HCT116 (cell line): ENCODE measurements at regions not wholly inside any gene's neighbourhood (a gene's known extent, or its start where the extent isn't known, plus 50 kb on each side); places are given as distances from the start of the nearest gene placed in this dataset.

Experiments
- ATAC-seq: fragments of 200-7000 bp; cut with Tn5 transposase; 2 replicates; pipeline ENCODE4 v1.9.1; 2020; ENCODE audit warnings: mild to moderate bottlenecking, moderate library complexity
- BruUV-seq: library from RNA; stranded (reverse); fragments of 400-500 nt; replicated peaks from 2 replicates; lab custom pipeline; 2021; lab: Mats Ljungman, UMichigan
- CTCF ChIA-PET: fragments of 300-600 bp; sonication (Branson Sonifier 250); formaldehyde crosslinking; loops from one replicate; lab custom pipeline; 2021; ENCODE audit warnings: antibody characterized with exemption; lab: Charles Lee
- POLR2A ChIA-PET: fragments of 300-600, 350-600 bp; sonication (Branson Sonifier 250); formaldehyde crosslinking; loops from one replicate; lab custom pipeline; 2021; ENCODE audit warnings: antibody characterized with exemption; lab: Charles Lee
- RAD21 ChIA-PET, 2 experiments: fragments of 300-600 bp; sonication (Branson Sonifier 250); formaldehyde crosslinking; loops; one replicate each; lab custom pipeline; 2023; ENCODE audit warnings: low total read pairs in 2 of 2; ENCODE audit not compliant: uncharacterized antibody in 2 of 2, unreplicated experiment in 2 of 2, low non-redundant PET in 1 of 2; lab: Charles Lee
- DNase-seq: peaks from one replicate; pipeline ENCODE4 v3.0.0-alpha.2; 2010; ENCODE audit warnings: low read depth, low spot score
- H2AFZ ChIP-seq: fragments of 200-600 bp; shearing (Covaris generic), sonication (generic); 2 replicates; pipeline ENCODE4 v1.6.1; 2017; ENCODE audit warnings: low read depth, mixed run types, mixed read lengths, antibody characterized with exemption, low read length; ENCODE audit not compliant: poor library complexity, severe bottlenecking
- H3K27ac ChIP-seq: 2 replicates; pipeline ENCODE4 v1.5.1; 2012; ENCODE audit warnings: low read depth, low read length
- H3K27me3 ChIP-seq: fragments of 200-600 bp; sonication (generic); 2 replicates; pipeline ENCODE4 v1.6.1; 2016; ENCODE audit warnings: mixed run types, low read length, mixed read lengths; ENCODE audit not compliant: insufficient read depth
- H3K36me3 ChIP-seq, 2 experiments: fragments of 200-500 bp in 1 of 2; fragments of 200-600 bp in 1 of 2; sonication (Bioruptor generic) in 1 of 2; sonication (generic) in 1 of 2; 2 replicates each; pipeline versions ENCODE4 v1.5.1 to v1.6.1; 2014 to 2016; ENCODE audit warnings: low read length in 2 of 2, inconsistent platforms in 1 of 2, mixed read lengths in 1 of 2, mixed run types in 1 of 2; ENCODE audit not compliant: insufficient read depth in 2 of 2, control insufficient read depth in 1 of 2
- H3K4me1 ChIP-seq, 2 experiments: fragments of 200-600 bp in 1 of 2; sonication (generic) in 1 of 2; 2 replicates each; pipeline versions ENCODE4 v1.5.1 to v1.6.1; 2012 to 2017; ENCODE audit warnings: low read length in 2 of 2, inconsistent platforms in 1 of 2, mild to moderate bottlenecking in 1 of 2, mixed read lengths in 1 of 2, mixed run types in 1 of 2, moderate library complexity in 1 of 2; ENCODE audit not compliant: insufficient read depth in 2 of 2, control insufficient read depth in 1 of 2
- H3K4me2 ChIP-seq: fragments of 200-600 bp; sonication (generic); 2 replicates; pipeline ENCODE4 v1.6.1; 2017; ENCODE audit warnings: mixed run types, low read length, mixed read lengths
- H3K4me3 ChIP-seq, 2 experiments: fragments of 200-600 bp in 1 of 2; sonication (generic) in 1 of 2; replicated peaks in 1 of 2; 2 replicates each; pipeline ENCODE4 v1.5.1; 2011 to 2016; ENCODE audit warnings: low read length in 2 of 2, control low read depth in 1 of 2, low read depth in 1 of 2, mild to moderate bottlenecking in 1 of 2, mixed read lengths in 1 of 2, mixed run types in 1 of 2
- H3K79me2 ChIP-seq: fragments of 200-600 bp; sonication (generic); 2 replicates; pipeline ENCODE4 v1.6.1; 2017; ENCODE audit warnings: mild to moderate bottlenecking, mixed run types, low read length, moderate library complexity, mixed read lengths; ENCODE audit not compliant: insufficient read depth
- H3K9ac ChIP-seq: fragments of 200-600 bp; sonication (generic); 2 replicates; pipeline ENCODE4 v1.6.1; 2016; ENCODE audit warnings: low read length, mixed read lengths
- H3K9me2 ChIP-seq: fragments of 200-600 bp; sonication (generic), shearing (Covaris generic); 2 replicates; pipeline ENCODE4 v1.6.1; 2017; ENCODE audit warnings: mixed run types, mild to moderate bottlenecking, moderate library complexity; ENCODE audit not compliant: insufficient read depth
- H3K9me3 ChIP-seq, 2 experiments: fragments of 200-500 bp in 1 of 2; fragments of 200-600 bp in 1 of 2; sonication (Bioruptor generic) in 1 of 2; sonication (generic) in 1 of 2; 2 replicates each; pipeline ENCODE4 v1.6.1; 2014 to 2017; ENCODE audit warnings: low read length in 2 of 2, mixed read lengths in 2 of 2, inconsistent platforms in 1 of 2, low read depth in 1 of 2, mild to moderate bottlenecking in 1 of 2, mixed run types in 1 of 2, moderate library complexity in 1 of 2; ENCODE audit not compliant: control insufficient read depth in 1 of 2, insufficient read depth in 1 of 2
- H4K20me1 ChIP-seq: fragments of 200-600 bp; sonication (generic), shearing (Covaris generic); 2 replicates; pipeline ENCODE4 v1.6.1; 2017; ENCODE audit warnings: mixed run types, mild to moderate bottlenecking, moderate library complexity; ENCODE audit not compliant: insufficient read depth
- CBX3 ChIP-seq: IDR thresholded peaks from 2 replicates; pipeline ENCODE4 v1.6.1; 2012; ENCODE audit warnings: low read depth
- CEBPB ChIP-seq: IDR thresholded peaks from 2 replicates; pipeline ENCODE4 v1.6.1; 2012; ENCODE audit warnings: low read depth
- EGR1 ChIP-seq: IDR thresholded peaks from 2 replicates; pipeline ENCODE4 v1.6.1; 2012; ENCODE audit warnings: low read depth
- ELF1 ChIP-seq: IDR thresholded peaks from 2 replicates; pipeline ENCODE4 v1.6.1; 2012; ENCODE audit warnings: low read depth, borderline replicate concordance
- EZH2phosphoT487 ChIP-seq: fragments of 200-600 bp; IDR thresholded peaks from 2 replicates; pipeline ENCODE4 v1.6.1; 2018; ENCODE audit warnings: antibody characterized with exemption, borderline replicate concordance
- JUND ChIP-seq: IDR thresholded peaks from 2 replicates; pipeline ENCODE4 v1.6.1; 2012
- RAD21 ChIP-seq: IDR thresholded peaks from 2 replicates; pipeline ENCODE4 v1.6.1; 2012; ENCODE audit warnings: low read depth, mild to moderate bottlenecking
- SRF ChIP-seq: IDR thresholded peaks from 2 replicates; pipeline ENCODE4 v1.6.1; 2012; ENCODE audit warnings: low read depth
- ZFX ChIP-seq: fragments of 450-650 bp; IDR thresholded peaks from 2 replicates; pipeline ENCODE4 v1.6.1; 2017
- intact Hi-C: fragments of 100-400 bp; cut with micrococcal nuclease; formaldehyde crosslinking; loops from 2 replicates; pipeline ENCODE4 v1.10.0; 2022
- TF ChIP-seq, protein P1 (sequence below): IDR thresholded peaks from 2 replicates; pipeline ENCODE4 v1.6.1; 2011; ENCODE audit warnings: mild to moderate bottlenecking, low read length, moderate library complexity; ENCODE audit not compliant: insufficient replicate concordance; ENCODE audit errors: extremely low read depth
- TF ChIP-seq, protein P2 (sequence below), 3 experiments: fragments of 200-600 bp in 1 of 3; sonication (generic) in 1 of 3; IDR thresholded peaks in 2 of 3; conservative IDR thresholded peaks in 1 of 3; 2 replicates each; pipeline ENCODE4 v1.5.1; 2012 to 2017; ENCODE audit warnings: low read depth in 2 of 3, low read length in 2 of 3, antibody characterized with exemption in 1 of 3, borderline replicate concordance in 1 of 3, control low read depth in 1 of 3, mild to moderate bottlenecking in 1 of 3, mixed read lengths in 1 of 3, mixed run types in 1 of 3, moderate library complexity in 1 of 3; ENCODE audit not compliant: insufficient read depth in 1 of 3

DNA sequence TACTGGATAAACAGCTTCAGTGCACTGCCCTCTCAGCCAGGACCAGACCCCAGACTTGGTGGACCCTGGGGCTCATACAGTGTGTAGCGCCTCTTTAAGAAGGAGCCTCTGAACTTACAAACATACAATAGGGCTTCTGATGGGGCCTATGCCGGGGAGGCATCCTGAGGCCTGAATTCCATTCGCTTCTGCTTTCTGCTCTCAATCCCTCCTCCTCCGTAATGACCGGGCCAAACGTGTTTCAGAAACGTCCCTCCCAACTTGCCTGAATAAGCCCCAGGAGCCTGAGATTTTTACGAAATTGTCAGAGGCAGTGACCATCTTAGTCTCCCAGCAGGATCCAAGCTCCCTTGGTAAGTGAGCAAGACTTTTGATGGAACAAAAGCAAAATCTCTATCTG, 128.1 kb upstream of the BOD1 start:
- Histone ChIP-seq H3K4me3 (no peak overlapping the region), H3K9me3 (no peaks in the 10 kb centered on the region), H3K9me2 (no peaks in the 10 kb centered on the region), H3K79me2 (no peaks in the 10 kb centered on the region), H3K36me3 (no peaks in the 10 kb centered on the region), H3K27ac (no peak overlapping the region), H3K4me2 (no peak overlapping the region), H3K9ac (no peak overlapping the region), H2AFZ (no peak overlapping the region), H4K20me1 (no peaks in the 10 kb centered on the region), H3K27me3 (no peaks in the 10 kb centered on the region), H3K4me1 (peaks cover 0 to 7% of the 10 kb centered on the region in 2 experiments; a peak in 1 of 4 replicates)
- BruUV-seq = no TSS peak
- POLR2A ChIA-PET = no interaction called here
- DNase-seq (no peak), ATAC-seq (no peak)
- CTCF ChIA-PET = no interaction called here
- intact Hi-C loops = no loop called here
- RAD21 ChIA-PET = no interaction called here
- TF ChIP-seq EZH2phosphoT487 (no peak), JUND (no peak), ELF1 (no peak), CEBPB (no peak), ZFX (no peak), CBX3 (no peak), EGR1 (no peak), RAD21 (no peak), SRF (no peak)
- TF ChIP-seq, protein P1, sequence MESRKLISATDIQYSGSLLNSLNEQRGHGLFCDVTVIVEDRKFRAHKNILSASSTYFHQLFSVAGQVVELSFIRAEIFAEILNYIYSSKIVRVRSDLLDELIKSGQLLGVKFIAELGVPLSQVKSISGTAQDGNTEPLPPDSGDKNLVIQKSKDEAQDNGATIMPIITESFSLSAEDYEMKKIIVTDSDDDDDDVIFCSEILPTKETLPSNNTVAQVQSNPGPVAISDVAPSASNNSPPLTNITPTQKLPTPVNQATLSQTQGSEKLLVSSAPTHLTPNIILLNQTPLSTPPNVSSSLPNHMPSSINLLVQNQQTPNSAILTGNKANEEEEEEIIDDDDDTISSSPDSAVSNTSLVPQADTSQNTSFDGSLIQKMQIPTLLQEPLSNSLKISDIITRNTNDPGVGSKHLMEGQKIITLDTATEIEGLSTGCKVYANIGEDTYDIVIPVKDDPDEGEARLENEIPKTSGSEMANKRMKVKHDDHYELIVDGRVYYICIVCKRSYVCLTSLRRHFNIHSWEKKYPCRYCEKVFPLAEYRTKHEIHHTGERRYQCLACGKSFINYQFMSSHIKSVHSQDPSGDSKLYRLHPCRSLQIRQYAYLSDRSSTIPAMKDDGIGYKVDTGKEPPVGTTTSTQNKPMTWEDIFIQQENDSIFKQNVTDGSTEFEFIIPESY = no peak

DNA sequence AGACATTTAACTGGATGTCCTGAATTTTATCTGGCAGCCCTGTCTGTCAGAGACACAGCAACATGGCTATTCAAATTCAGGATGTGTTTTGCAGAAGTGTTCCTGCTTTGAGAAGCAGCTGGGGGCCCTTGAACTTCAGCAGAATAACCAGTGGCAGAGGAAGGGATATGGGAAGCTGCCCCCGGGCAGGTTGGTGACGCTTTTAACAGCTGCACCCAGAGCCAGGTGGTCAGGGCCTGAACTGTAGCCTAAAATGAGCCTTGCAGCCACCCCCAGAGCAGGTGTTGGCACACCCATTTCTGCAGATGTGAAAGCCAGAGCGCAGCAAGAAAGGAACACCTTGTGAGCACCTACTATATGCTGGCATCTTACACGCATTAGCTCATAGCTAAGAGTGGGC, 128.7 kb upstream of the BOD1 start:
- Histone ChIP-seq H3K4me2 (no peak overlapping the region), H2AFZ (no peak overlapping the region), H3K4me1 (peaks cover 0 to 7% of the 10 kb centered on the region in 2 experiments; a peak in 1 of 4 replicates), H3K9me3 (no peaks in the 10 kb centered on the region), H3K79me2 (no peaks in the 10 kb centered on the region), H3K36me3 (no peaks in the 10 kb centered on the region), H3K9me2 (no peaks in the 10 kb centered on the region), H3K27ac (no peak overlapping the region), H3K4me3 (no peak overlapping the region), H4K20me1 (no peaks in the 10 kb centered on the region), H3K27me3 (no peaks in the 10 kb centered on the region), H3K9ac (no peak overlapping the region)
- ChIA-PET CTCF (no interaction called here), POLR2A (no interaction called here), RAD21 (no interaction called here)
- BruUV-seq = no TSS peak
- intact Hi-C loops = no loop called here
- DNase-seq (no peak), ATAC-seq (no peak)
- TF ChIP-seq, protein P2, sequence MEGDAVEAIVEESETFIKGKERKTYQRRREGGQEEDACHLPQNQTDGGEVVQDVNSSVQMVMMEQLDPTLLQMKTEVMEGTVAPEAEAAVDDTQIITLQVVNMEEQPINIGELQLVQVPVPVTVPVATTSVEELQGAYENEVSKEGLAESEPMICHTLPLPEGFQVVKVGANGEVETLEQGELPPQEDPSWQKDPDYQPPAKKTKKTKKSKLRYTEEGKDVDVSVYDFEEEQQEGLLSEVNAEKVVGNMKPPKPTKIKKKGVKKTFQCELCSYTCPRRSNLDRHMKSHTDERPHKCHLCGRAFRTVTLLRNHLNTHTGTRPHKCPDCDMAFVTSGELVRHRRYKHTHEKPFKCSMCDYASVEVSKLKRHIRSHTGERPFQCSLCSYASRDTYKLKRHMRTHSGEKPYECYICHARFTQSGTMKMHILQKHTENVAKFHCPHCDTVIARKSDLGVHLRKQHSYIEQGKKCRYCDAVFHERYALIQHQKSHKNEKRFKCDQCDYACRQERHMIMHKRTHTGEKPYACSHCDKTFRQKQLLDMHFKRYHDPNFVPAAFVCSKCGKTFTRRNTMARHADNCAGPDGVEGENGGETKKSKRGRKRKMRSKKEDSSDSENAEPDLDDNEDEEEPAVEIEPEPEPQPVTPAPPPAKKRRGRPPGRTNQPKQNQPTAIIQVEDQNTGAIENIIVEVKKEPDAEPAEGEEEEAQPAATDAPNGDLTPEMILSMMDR (IDR thresholded peaks at IDR 0.05 in 2 of 3, conservative IDR thresholded peaks at IDR 0.05 in 1 of 3; ENCODE audit: borderline replicate concordance in 1 of 3, insufficient read depth in 1 of 3, low read depth in 2 of 3, low read length in 2 of 3) = no peak
